Tibial nerve (tissue), 4 donors: ENCODE measurements at regions not wholly inside any gene's neighbourhood (a gene's known extent, or its start where the extent isn't known, plus 50 kb on each side); places are given as distances from the start of the nearest gene placed in this dataset.

Experiments
- DNase-seq, 2 donors: peaks; one replicate each; pipeline ENCODE4 v3.0.0-alpha.2; 2019; ENCODE audit warnings: low spot score in 2 of 2
- H3K27ac ChIP-seq, 4 donors: fragments of 200-600 bp; sonication (generic) in 3 of 4; one replicate each; pipeline ENCODE4 v1.5.1; 2017 to 2019; ENCODE audit warnings: mild to moderate bottlenecking in 1 of 4
- H3K27me3 ChIP-seq, 2 donors: fragments of 200-600 bp; sonication (generic) in 1 of 2; one replicate each; pipeline versions ENCODE4 v1.5.1 to v1.6.0; 2017 to 2019
- H3K36me3 ChIP-seq, 3 donors: fragments of 200-600 bp; sonication (generic); one replicate each; pipeline ENCODE4 v1.5.1; 2018 to 2019
- H3K4me1 ChIP-seq, 4 donors: fragments of 200-600 bp; sonication (generic) in 3 of 4; one replicate each; pipeline ENCODE4 v1.5.1; 2017 to 2019
- H3K4me3 ChIP-seq, 4 donors: fragments of 200-600 bp; sonication (generic) in 3 of 4; one replicate each; pipeline ENCODE4 v1.5.1; 2017 to 2019; ENCODE audit warnings: mild to moderate bottlenecking in 1 of 4, moderate library complexity in 1 of 4
- H3K9me3 ChIP-seq, 4 donors: fragments of 200-600 bp; sonication (generic) in 3 of 4; one replicate each; pipeline ENCODE4 v1.5.1; 2017 to 2019
- CTCF ChIP-seq, 5 experiments: fragments of 200-600 bp in 3 of 5; fragments of 450-650 bp in 2 of 5; sonication (generic) in 3 of 5; IDR thresholded peaks; one replicate each; pipeline ENCODE4 v1.5.1; 2016 to 2019; ENCODE audit warnings: antibody characterized with exemption in 5 of 5, mild to moderate bottlenecking in 3 of 5, moderate library complexity in 2 of 5
- EP300 ChIP-seq, 2 donors: sonication (generic); formaldehyde crosslinking; IDR thresholded peaks; one replicate each; pipeline ENCODE4 v1.6.1; 2017; ENCODE audit warnings: antibody characterized with exemption in 2 of 2, mild to moderate bottlenecking in 1 of 2
- POLR2A ChIP-seq, 2 donors: fragments of 450-650 bp; IDR thresholded peaks; one replicate each; pipeline ENCODE4 v1.6.1; 2017; ENCODE audit warnings: antibody characterized with exemption in 2 of 2, mild to moderate bottlenecking in 2 of 2, moderate library complexity in 2 of 2
- WGBS, 2 donors: methylation state at CpG; one replicate each; pipeline ENCODE4 v1.1.5; 2018; 5-methylcytosine and 5-hydroxymethylcytosine counted together

GRCh38 chr17:71878998-71879397 lies 241.8 kb upstream of the SOX9 start:
- no peak for DNase-seq
- 90 to 93% methylated on average over 4 of the region's 4 CpGs for WGBS, 2 donors
- no peaks in the 10 kb centered on the region for H3K36me3 ChIP-seq
- no peaks in the 10 kb centered on the region for H3K4me1 ChIP-seq
- TF ChIP-seq POLR2A (IDR thresholded peaks at IDR 0.05) (no peak), EP300 (IDR thresholded peaks at IDR 0.05) (no peak), CTCF (IDR thresholded peaks at IDR 0.05) (no peak)
- no peak overlapping the region for H3K4me3 ChIP-seq
- no peak overlapping the region for H3K27ac ChIP-seq
- no peaks in the 10 kb centered on the region for H3K9me3 ChIP-seq
- H3K27me3 ChIP-seq = no peaks in the 10 kb centered on the region

- H3K4me3 ChIP-seq = no peak overlapping the region
Measured at GRCh38 chr17:71881041-71881440, 239.8 kb upstream of the SOX9 start.

GRCh38 chr17:71881581-71881980 lies 239.2 kb upstream of the SOX9 start:
- Histone ChIP-seq H3K36me3 (no peaks in the 10 kb centered on the region), H3K4me1 (no peaks in the 10 kb centered on the region), H3K4me3 (no peak overlapping the region), H3K9me3 (no peaks in the 10 kb centered on the region), H3K27me3 (no peaks in the 10 kb centered on the region), H3K27ac (no peak overlapping the region)
- DNase-seq = no peak
- WGBS, 2 donors = 88% methylated on average over 2 of the region's 2 CpGs
- TF ChIP-seq CTCF (IDR thresholded peaks at IDR 0.05) (no peak), EP300 (IDR thresholded peaks at IDR 0.05) (no peak), POLR2A (IDR thresholded peaks at IDR 0.05) (no peak)

More at GRCh38 chr17:71881041-71881440, 239.8 kb upstream of the SOX9 start:
- Histone ChIP-seq H3K27ac (no peak overlapping the region), H3K27me3 (no peaks in the 10 kb centered on the region), H3K36me3 (no peaks in the 10 kb centered on the region), H3K9me3 (no peaks in the 10 kb centered on the region), H3K4me1 (no peaks in the 10 kb centered on the region)
- no peak for DNase-seq
- WGBS, 2 donors = 61 to 73% methylated on average over 3 of the region's 3 CpGs
- TF ChIP-seq CTCF (IDR thresholded peaks at IDR 0.05) (no peak), POLR2A (IDR thresholded peaks at IDR 0.05) (no peak), EP300 (IDR thresholded peaks at IDR 0.05) (no peak)

GRCh38 chr17:71883258-71883657 lies 237.6 kb upstream of the SOX9 start:
- no peaks in the 10 kb centered on the region for H3K36me3 ChIP-seq
- no peaks in the 10 kb centered on the region for H3K9me3 ChIP-seq
- H3K4me3 ChIP-seq = no peak overlapping the region
- no peak overlapping the region for H3K27ac ChIP-seq
- TF ChIP-seq EP300 (IDR thresholded peaks at IDR 0.05) (no peak), POLR2A (IDR thresholded peaks at IDR 0.05) (no peak), CTCF (IDR thresholded peaks at IDR 0.05) (no peak)
- no peak for DNase-seq
- H3K27me3 ChIP-seq = no peaks in the 10 kb centered on the region
- no peaks in the 10 kb centered on the region for H3K4me1 ChIP-seq
- 81 to 82% methylated on average over 2 of the region's 2 CpGs for WGBS, 2 donors

GRCh38 chr17:71883845-71884244 lies 237.0 kb upstream of the SOX9 start:
- DNase-seq = no peak
- Histone ChIP-seq H3K27me3 (no peaks in the 10 kb centered on the region), H3K36me3 (no peaks in the 10 kb centered on the region), H3K4me3 (no peak overlapping the region), H3K9me3 (no peaks in the 10 kb centered on the region), H3K4me1 (no peaks in the 10 kb centered on the region), H3K27ac (no peak overlapping the region)
- 88 to 93% methylated on average over 3 of the region's 3 CpGs for WGBS, 2 donors
- TF ChIP-seq CTCF (IDR thresholded peaks at IDR 0.05) (no peak), EP300 (IDR thresholded peaks at IDR 0.05) (no peak), POLR2A (IDR thresholded peaks at IDR 0.05) (no peak)
